ENCODE measurements at regions not wholly inside any gene's neighbourhood (a gene's known extent, or its start where the extent isn't known, plus 50 kb on each side); places are given as distances from the start of the nearest gene placed in this dataset.

GRCh38 chr16:85488414-85488813, 124.7 kb upstream of the GSE1 start:
- no peak overlapping the region for H3K9ac ChIP-seq (ENCODE audit: low read depth, low read length)
- ATAC-seq (ENCODE audit: low read depth) = no peak
- no peak overlapping the region for H4K8ac ChIP-seq (ENCODE audit: low read depth in 2 of 2, low read length in 2 of 2)
- no peak overlapping the region for H2BK120ac ChIP-seq (ENCODE audit: low read depth, low read length)
- no peak overlapping the region for H3K4me2 ChIP-seq (ENCODE audit: low read depth, low read length)
- no peak overlapping the region for H2AFZ ChIP-seq (replicated peaks; ENCODE audit: low read length, poor library complexity)
- dilution Hi-C loops (cut with HindIII; ENCODE audit: low sequenced_read_pairs, unreplicated experiment) (no loop called here), intact Hi-C loops (cut with micrococcal nuclease) (no loop called here), in situ Hi-C loops (cut with MboI; ENCODE audit: low sequenced_read_pairs) (no loop called here)
- 91% methylated on average over 4 of the region's 8 CpGs; no CpG with 5 or more reads in 1 of the 2 experiments for WGBS, 2 experiments (ENCODE audit: extremely low coverage in 2 of 2, insufficient read length in 1 of 2)
- H3K36me3 ChIP-seq (ENCODE audit: control insufficient read depth, insufficient read depth, low read length) = no peaks in the 10 kb centered on the region
- no peak overlapping the region for H3K4ac ChIP-seq (ENCODE audit: low read depth, low read length)
- H4K20me1 ChIP-seq (ENCODE audit: insufficient read depth, low read length) = peaks cover 47% of the 10 kb centered on the region
- POLR2A ChIA-PET (ENCODE audit: unreplicated experiment) = no interaction called here
- H2BK20ac ChIP-seq (ENCODE audit: low read depth, low read length) = no peak overlapping the region
- H3K18ac ChIP-seq (ENCODE audit: low read depth, low read length) = no peak overlapping the region
- H3K27me3 ChIP-seq (ENCODE audit: control insufficient read depth, insufficient read depth, low read length) = no peaks in the 10 kb centered on the region
- H3K27ac ChIP-seq (ENCODE audit: insufficient read depth, low read length) = no peak overlapping the region
- H2BK5ac ChIP-seq (ENCODE audit: low read depth, low read length, poor library complexity, severe bottlenecking) = no peak overlapping the region
- CTCF ChIA-PET = no interaction called here
- H3K4me1 ChIP-seq (ENCODE audit: control insufficient read depth, insufficient read depth, low read length) = peaks cover 10% of the 10 kb centered on the region; the same call in 1 of the 2 replicates
- 0 out of 2 replicates have a peak, but pooled peaks cover 6% of the 10 kb centered on the region for H3K9me1 ChIP-seq (ENCODE audit: insufficient read depth, low read length)
- H2AK5ac ChIP-seq (ENCODE audit: low read depth, low read length) = no peak overlapping the region
- TF ChIP-seq FOS (IDR thresholded peaks at IDR 0.05; ENCODE audit: low read depth, low read length) (no peak), MAFK (IDR thresholded peaks at IDR 0.05; ENCODE audit: low read depth, low read length) (no peak), MXI1 (IDR thresholded peaks at IDR 0.05; ENCODE audit: borderline replicate concordance, low read depth, low read length) (no peak), NFE2L2 (IDR thresholded peaks at IDR 0.05; ENCODE audit: low read depth, low read length) (no peak), SMC3 (IDR thresholded peaks at IDR 0.05; ENCODE audit: low read depth, low read length) (no peak), MAZ (IDR thresholded peaks at IDR 0.05; ENCODE audit: borderline replicate concordance, low read depth, low read length) (no peak), BHLHE40 (IDR thresholded peaks at IDR 0.05; ENCODE audit: low read depth, low read length) (no peak), POLR2A (IDR thresholded peaks at IDR 0.05; ENCODE audit: low read depth, low read length) (no peak), RAD21 (IDR thresholded peaks at IDR 0.05; ENCODE audit: low read length) (no peak), ELK1 (IDR thresholded peaks at IDR 0.05; ENCODE audit: borderline replicate concordance, low read depth, low read length) (no peak), RFX5 (IDR thresholded peaks at IDR 0.05; ENCODE audit: low read depth, low read length) (no peak), RCOR1 (IDR thresholded peaks at IDR 0.05; ENCODE audit: insufficient replicate concordance, low read length) (no peak), CEBPB (IDR thresholded peaks at IDR 0.05; ENCODE audit: low read depth, low read length) (no peak), USF2 (IDR thresholded peaks at IDR 0.05; ENCODE audit: low read depth, low read length) (no peak), CTCF (conservative IDR thresholded peaks at IDR 0.05; ENCODE audit: low read depth, low read length) (no peak), CHD1 (IDR thresholded peaks at IDR 0.05; ENCODE audit: low read depth, low read length) (no peak)
- H3K56ac ChIP-seq (ENCODE audit: extremely low read depth, insufficient read depth, low read length) = no peak overlapping the region
- no TSS peak for BruUV-seq (replicated peaks)
- H3K9me3 ChIP-seq (ENCODE audit: control insufficient read depth, insufficient read depth, low read length) = no peaks in the 10 kb centered on the region
- no peak overlapping the region for H2AK9ac ChIP-seq (replicated peaks; ENCODE audit: low read depth, low read length, poor library complexity)
- DNase-seq = no peak
- no peak overlapping the region for H3K4me3 ChIP-seq (ENCODE audit: insufficient read depth, low read depth, low read length)
- no peak overlapping the region for H2BK15ac ChIP-seq (ENCODE audit: low read depth, low read length)
- no peak overlapping the region for H3K23ac ChIP-seq (ENCODE audit: low read depth, low read length)
- no peak overlapping the region for H4K91ac ChIP-seq (ENCODE audit: insufficient read depth, low read depth, low read length)
- H4K5ac ChIP-seq (ENCODE audit: low read depth, low read length) = no peak overlapping the region
- no peak overlapping the region for H3K14ac ChIP-seq (replicated peaks; ENCODE audit: low read depth, low read length)
- peaks cover 3 to 18% of the 10 kb centered on the region in 2 experiments; a peak in 2 of 4 replicates for H3K79me1 ChIP-seq (ENCODE audit: low read depth in 1 of 2, low read length in 2 of 2)

Measured in IMR-90 (cell line).